Activated B cell treated with CpG ODN at 0.5 μM for 24 hours (primary cell): ENCODE measurements at regions not wholly inside any gene's neighbourhood (a gene's known extent, or its start where the extent isn't known, plus 50 kb on each side); places are given as distances from the start of the nearest gene placed in this dataset.
"Not testable (repeated sequence)": the region's sequence is repeated elsewhere in the genome, so short reads cannot be mapped to it uniquely, and the experiment has no call there.

ENCODE experiments used
- ATAC-seq: fragments of 200-7000 bp; cut with Tn5 transposase; one replicate; pipeline ENCODE4 v1.10.0; 2021; ENCODE audit warnings: low read depth, mild to moderate bottlenecking, moderate library complexity
- CTCF ChIA-PET: fragments of 350-600 bp; sonication (Branson Sonifier 250); formaldehyde crosslinking; loops from one replicate; lab custom pipeline; 2021; ENCODE audit warnings: antibody characterized with exemption; lab: Charles Lee
- POLR2A ChIA-PET: fragments of 350-600 bp; sonication (Branson Sonifier 250); formaldehyde crosslinking; loops from one replicate; lab custom pipeline; 2021; ENCODE audit warnings: antibody characterized with exemption; lab: Charles Lee
- DNase-seq: peaks from one replicate; pipeline ENCODE4 v3.0.0; 2022
- H3K27ac Mint-ChIP-seq: one replicate; pipeline ENCODE4 v1.8.0; 2020; ENCODE audit warnings: mixed read lengths
- H3K27me3 Mint-ChIP-seq: one replicate; pipeline ENCODE4 v1.8.0; 2021; ENCODE audit warnings: mixed read lengths
- H3K36me3 Mint-ChIP-seq: one replicate; pipeline ENCODE4 v1.8.0; 2021; ENCODE audit warnings: low read depth, mixed read lengths
- H3K4me1 Mint-ChIP-seq: one replicate; pipeline ENCODE4 v1.8.0; 2021; ENCODE audit warnings: mixed read lengths
- H3K4me3 Mint-ChIP-seq: one replicate; pipeline ENCODE4 v1.8.0; 2020; ENCODE audit warnings: mild to moderate bottlenecking, mixed read lengths
- H3K9me3 Mint-ChIP-seq: one replicate; pipeline ENCODE4 v1.8.0; 2020; ENCODE audit warnings: mixed read lengths
- CTCF ChIP-seq: fragments of 200-600 bp; IDR thresholded peaks from one replicate; pipeline ENCODE4 v1.8.0; 2022; ENCODE audit warnings: antibody characterized with exemption, mild to moderate bottlenecking
- intact Hi-C: fragments of 100-400 bp; cut with micrococcal nuclease; formaldehyde crosslinking; loops from one replicate; pipeline ENCODE4 v1.15.1; 2024

GRCh38 chr10:131034451-131034850, 277.1 kb downstream of the TCERG1L start:
- Mint-ChIP-seq H3K9me3 (no peaks in the 10 kb centered on the region), H3K4me1 (no peaks in the 10 kb centered on the region), H3K4me3 (no peak overlapping the region), H3K36me3 (no peaks in the 10 kb centered on the region), H3K27ac (no peak overlapping the region), H3K27me3 (no peaks in the 10 kb centered on the region)
- DNase-seq (no peak), ATAC-seq (no peak)
- intact Hi-C loops, result no loop called here
- ChIA-PET POLR2A (no interaction called here), CTCF (no interaction called here)
- TF ChIP-seq CTCF, result no peak

GRCh38 chr10:131035779-131036178, 275.7 kb downstream of the TCERG1L start:
- ChIA-PET POLR2A (no interaction called here), CTCF (no interaction called here)
- intact Hi-C loops, result no loop called here
- ATAC-seq (no peak), DNase-seq (no peak)
- no peak overlapping the region for H3K27ac Mint-ChIP-seq
- H3K4me3 Mint-ChIP-seq, result no peak overlapping the region
- no peak for TF ChIP-seq CTCF
- no peaks in the 10 kb centered on the region for H3K36me3 Mint-ChIP-seq
- no peaks in the 10 kb centered on the region for H3K4me1 Mint-ChIP-seq
- peaks cover 4% of the 10 kb centered on the region for H3K9me3 Mint-ChIP-seq
- H3K27me3 Mint-ChIP-seq, result no peaks in the 10 kb centered on the region

GRCh38 chr10:131038056-131038455, 273.5 kb downstream of the TCERG1L start:
- POLR2A ChIA-PET, result no interaction called here
- H3K4me1 Mint-ChIP-seq, result no peaks in the 10 kb centered on the region
- no peak for TF ChIP-seq CTCF
- intact Hi-C loops, result no loop called here
- peaks cover 4% of the 10 kb centered on the region for H3K9me3 Mint-ChIP-seq
- CTCF ChIA-PET, result no interaction called here
- no peak overlapping the region for H3K27ac Mint-ChIP-seq
- H3K27me3 Mint-ChIP-seq, result no peaks in the 10 kb centered on the region
- H3K4me3 Mint-ChIP-seq, result no peak overlapping the region
- no peaks in the 10 kb centered on the region for H3K36me3 Mint-ChIP-seq
- ATAC-seq (no peak), DNase-seq (no peak)

- H3K4me1 Mint-ChIP-seq, result no peaks in the 10 kb centered on the region
- no peak overlapping the region for H3K4me3 Mint-ChIP-seq
- DNase-seq (no peak), ATAC-seq (no peak)
- no peaks in the 10 kb centered on the region for H3K36me3 Mint-ChIP-seq
- CTCF ChIA-PET, result no interaction called here
- TF ChIP-seq CTCF, result no peak
- intact Hi-C loops, result no loop called here
- no peak overlapping the region for H3K27ac Mint-ChIP-seq
- POLR2A ChIA-PET, result no interaction called here
- no peaks in the 10 kb centered on the region for H3K27me3 Mint-ChIP-seq
- peaks cover 4% of the 10 kb centered on the region for H3K9me3 Mint-ChIP-seq
Measured at GRCh38 chr10:131041031-131041430, 270.5 kb downstream of the TCERG1L start.

GRCh38 chr10:131041441-131041840, 270.1 kb downstream of the TCERG1L start:
- H3K27me3 Mint-ChIP-seq, result no peaks in the 10 kb centered on the region
- CTCF ChIA-PET, result no interaction called here
- intact Hi-C loops, result no loop called here
- DNase-seq (no peak), ATAC-seq (no peak)
- H3K36me3 Mint-ChIP-seq, result no peaks in the 10 kb centered on the region
- no peak overlapping the region for H3K27ac Mint-ChIP-seq
- POLR2A ChIA-PET, result no interaction called here
- H3K4me1 Mint-ChIP-seq, result no peaks in the 10 kb centered on the region
- H3K9me3 Mint-ChIP-seq, result peaks cover 4% of the 10 kb centered on the region
- no peak overlapping the region for H3K4me3 Mint-ChIP-seq
- TF ChIP-seq CTCF, result no peak

- intact Hi-C loops, H3K27ac Mint-ChIP-seq, POLR2A ChIA-PET, H3K4me3 Mint-ChIP-seq, ATAC-seq, H3K4me1 Mint-ChIP-seq, H3K9me3 Mint-ChIP-seq, CTCF ChIA-PET, H3K36me3 Mint-ChIP-seq, H3K27me3 Mint-ChIP-seq, DNase-seq: not testable (repeated sequence)
Measured at GRCh38 chr10:131042015-131042414, 269.5 kb downstream of the TCERG1L start.
